ENCODE measurements at regions not wholly inside any gene's neighbourhood (a gene's known extent, or its start where the extent isn't known, plus 50 kb on each side); places are given as distances from the start of the nearest gene placed in this dataset.

DNA sequence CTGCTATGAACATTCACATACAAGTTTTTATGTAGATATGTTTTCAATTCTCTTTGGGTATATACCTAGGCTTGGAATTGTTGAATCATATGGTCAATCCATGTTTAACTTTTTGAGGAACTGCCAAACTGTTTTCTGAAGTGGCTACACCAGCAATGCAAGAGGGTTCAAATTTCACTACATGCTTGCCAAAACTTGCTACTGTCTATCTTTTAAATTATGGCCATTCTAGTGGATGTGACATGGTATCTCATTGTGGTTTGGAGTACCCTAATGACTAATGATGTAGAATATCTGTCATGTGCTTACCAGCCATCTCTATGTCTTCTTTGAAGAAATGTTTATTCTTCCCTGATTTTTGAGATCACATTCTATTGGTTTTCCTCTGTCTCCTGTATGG, 860.3 kb downstream of the DIAPH3 start:
- no peak for DNase-seq
- TF ChIP-seq, protein P1, sequence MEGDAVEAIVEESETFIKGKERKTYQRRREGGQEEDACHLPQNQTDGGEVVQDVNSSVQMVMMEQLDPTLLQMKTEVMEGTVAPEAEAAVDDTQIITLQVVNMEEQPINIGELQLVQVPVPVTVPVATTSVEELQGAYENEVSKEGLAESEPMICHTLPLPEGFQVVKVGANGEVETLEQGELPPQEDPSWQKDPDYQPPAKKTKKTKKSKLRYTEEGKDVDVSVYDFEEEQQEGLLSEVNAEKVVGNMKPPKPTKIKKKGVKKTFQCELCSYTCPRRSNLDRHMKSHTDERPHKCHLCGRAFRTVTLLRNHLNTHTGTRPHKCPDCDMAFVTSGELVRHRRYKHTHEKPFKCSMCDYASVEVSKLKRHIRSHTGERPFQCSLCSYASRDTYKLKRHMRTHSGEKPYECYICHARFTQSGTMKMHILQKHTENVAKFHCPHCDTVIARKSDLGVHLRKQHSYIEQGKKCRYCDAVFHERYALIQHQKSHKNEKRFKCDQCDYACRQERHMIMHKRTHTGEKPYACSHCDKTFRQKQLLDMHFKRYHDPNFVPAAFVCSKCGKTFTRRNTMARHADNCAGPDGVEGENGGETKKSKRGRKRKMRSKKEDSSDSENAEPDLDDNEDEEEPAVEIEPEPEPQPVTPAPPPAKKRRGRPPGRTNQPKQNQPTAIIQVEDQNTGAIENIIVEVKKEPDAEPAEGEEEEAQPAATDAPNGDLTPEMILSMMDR (IDR thresholded peaks at IDR 0.05), result no peak
- no peak overlapping the region for H3K27ac ChIP-seq
- H3K4me1 ChIP-seq, result no peaks in the 10 kb centered on the region
- no peak overlapping the region for H3K4me3 ChIP-seq
- H3K9me3 ChIP-seq, result no peaks in the 10 kb centered on the region
- H3K27me3 ChIP-seq, result no peaks in the 10 kb centered on the region
- no peaks in the 10 kb centered on the region for H3K36me3 ChIP-seq

DNA sequence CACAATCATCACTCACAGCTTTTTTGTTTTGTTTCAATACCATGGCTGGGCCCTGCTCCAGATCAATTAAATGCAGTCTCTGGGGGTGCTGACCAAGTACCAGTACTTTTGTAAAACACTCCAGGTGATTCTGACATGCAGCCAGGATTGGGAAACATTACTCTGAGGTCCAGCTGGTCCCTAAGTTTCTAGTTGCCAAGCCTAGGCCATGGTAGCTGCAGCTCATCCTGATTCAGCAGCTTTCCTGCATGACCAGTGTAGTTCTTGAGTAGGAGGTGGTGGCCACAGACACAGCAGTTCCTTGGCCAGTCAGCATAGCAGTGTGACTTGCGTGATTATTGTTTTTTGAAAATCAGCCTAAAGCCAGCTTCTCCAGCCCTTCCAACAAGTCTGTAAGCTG, 859.1 kb downstream of the DIAPH3 start:
- no peaks in the 10 kb centered on the region for H3K36me3 ChIP-seq
- TF ChIP-seq POLR2A (IDR thresholded peaks at IDR 0.05), result no peak
- TF ChIP-seq, protein P1 (IDR thresholded peaks at IDR 0.05), result no peak
- no peaks in the 10 kb centered on the region for H3K4me1 ChIP-seq
- no peaks in the 10 kb centered on the region for H3K27me3 ChIP-seq
- H3K9me3 ChIP-seq, result no peaks in the 10 kb centered on the region
- DNase-seq, result no peak
- no peak overlapping the region for H3K27ac ChIP-seq
- no peak overlapping the region for H3K4me3 ChIP-seq

DNA sequence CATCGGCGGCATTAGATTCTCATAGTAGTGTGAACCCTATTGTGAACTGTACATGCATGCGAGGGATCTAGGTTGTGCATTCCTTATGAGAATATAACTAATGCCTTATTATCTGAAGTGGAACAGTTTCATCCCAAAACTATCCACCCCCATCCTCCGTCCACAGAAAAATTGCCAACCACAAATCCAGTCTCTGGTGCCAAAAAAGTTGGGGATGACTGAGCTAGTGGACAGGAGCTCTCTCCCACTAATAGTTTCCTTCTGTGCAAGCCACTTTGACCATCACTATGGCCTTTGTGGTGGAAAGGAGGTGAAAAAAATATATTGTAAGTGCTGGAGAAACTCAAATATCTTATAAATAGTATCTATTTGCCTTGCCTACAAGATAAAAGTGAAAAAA, 857.8 kb downstream of the DIAPH3 start:
- H3K36me3 ChIP-seq, result no peaks in the 10 kb centered on the region
- no peak for DNase-seq
- TF ChIP-seq, protein P1 (IDR thresholded peaks at IDR 0.05), result no peak
- no peak for TF ChIP-seq POLR2A (IDR thresholded peaks at IDR 0.05)
- H3K27me3 ChIP-seq, result no peaks in the 10 kb centered on the region
- no peaks in the 10 kb centered on the region for H3K9me3 ChIP-seq
- no peak overlapping the region for H3K27ac ChIP-seq
- no peak overlapping the region for H3K4me3 ChIP-seq
- no peaks in the 10 kb centered on the region for H3K4me1 ChIP-seq

DNA sequence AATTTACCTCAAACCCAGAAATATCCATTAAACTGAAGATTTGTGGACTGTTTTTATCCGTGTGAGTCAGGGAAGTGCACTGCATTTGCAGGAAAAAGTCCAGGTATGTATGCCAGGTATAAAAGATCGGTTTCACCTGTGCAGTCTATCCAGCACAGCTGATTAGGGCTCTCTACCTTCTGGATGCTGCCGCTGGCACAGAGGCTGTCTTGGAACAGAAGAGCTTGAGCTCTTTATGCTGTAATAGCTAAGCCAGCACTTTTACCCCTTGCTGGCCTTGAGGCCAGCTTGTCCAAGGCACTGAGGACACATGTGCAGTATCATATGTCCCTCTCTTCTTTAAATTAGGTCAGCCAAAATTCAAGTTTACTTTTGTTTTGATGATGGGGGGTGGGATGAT, 851.0 kb downstream of the DIAPH3 start:
- TF ChIP-seq, protein P1 (IDR thresholded peaks at IDR 0.05), result no peak
- TF ChIP-seq POLR2A (IDR thresholded peaks at IDR 0.05), result no peak
- no peak overlapping the region for H3K4me3 ChIP-seq
- no peaks in the 10 kb centered on the region for H3K36me3 ChIP-seq
- H3K4me1 ChIP-seq, result no peaks in the 10 kb centered on the region
- H3K27ac ChIP-seq, result no peak overlapping the region
- no peaks in the 10 kb centered on the region for H3K9me3 ChIP-seq
- no peaks in the 10 kb centered on the region for H3K27me3 ChIP-seq
- no peak for DNase-seq

DNA sequence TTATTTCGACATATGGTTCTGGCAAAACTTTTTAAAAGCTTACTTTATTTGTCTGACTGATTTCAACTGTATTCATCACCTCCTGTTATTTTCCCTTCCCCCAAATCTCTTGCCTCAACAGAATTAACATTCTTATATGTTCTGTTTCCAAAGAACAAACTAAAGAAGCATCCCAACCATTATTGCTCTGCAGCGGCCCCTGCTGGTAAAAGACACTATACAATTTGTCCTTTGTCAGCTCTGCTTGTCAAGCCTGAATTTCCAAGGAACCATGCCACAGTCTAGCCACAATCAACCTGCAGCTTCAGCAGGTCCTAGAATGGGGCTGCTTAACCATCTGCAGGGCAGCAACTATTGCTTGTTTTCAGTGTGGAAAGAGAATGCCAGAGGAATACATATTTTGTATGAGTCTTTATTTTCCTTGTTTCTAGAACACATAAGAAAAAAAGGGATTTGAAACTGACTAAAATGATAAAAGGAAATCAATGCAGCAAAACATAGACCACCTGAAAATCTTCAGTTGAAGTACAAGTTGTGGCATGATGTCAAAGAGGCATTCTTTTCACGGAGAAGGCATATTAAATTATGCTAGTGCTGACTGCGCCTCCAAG, 845.3 kb downstream of the DIAPH3 start:
- peak; percentile 23 to 78 (median 63) for DNase-seq
- H3K4me1 ChIP-seq, result no peaks in the 10 kb centered on the region
- no peak overlapping the region for H3K27ac ChIP-seq
- no peak overlapping the region for H3K4me3 ChIP-seq
- no peaks in the 10 kb centered on the region for H3K36me3 ChIP-seq
- TF ChIP-seq POLR2A (IDR thresholded peaks at IDR 0.05), result no peak
- TF ChIP-seq, protein P1 (IDR thresholded peaks at IDR 0.05), result peak in 5 of 6 experiments; percentile 25 to 59 (median 52)
- no peaks in the 10 kb centered on the region for H3K27me3 ChIP-seq
- H3K9me3 ChIP-seq, result no peaks in the 10 kb centered on the region

DNA sequence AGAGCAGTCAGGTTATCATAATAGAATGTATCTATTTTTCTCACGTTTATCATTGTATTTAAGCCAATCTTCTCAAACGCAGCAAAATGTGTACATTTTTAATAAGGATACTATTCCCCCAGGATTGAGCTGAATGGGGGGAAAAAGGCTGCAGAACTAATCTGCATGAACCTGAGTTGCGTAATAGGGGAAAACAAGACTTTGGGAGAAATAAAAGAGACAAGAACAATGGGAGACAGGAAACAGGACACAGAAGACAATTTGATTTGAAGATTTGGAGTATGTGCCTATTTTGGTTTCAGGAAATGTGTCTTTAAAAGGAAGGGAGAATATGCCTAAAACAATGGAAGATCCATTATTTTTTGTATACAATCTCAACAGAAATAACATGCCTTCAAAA, 844.5 kb downstream of the DIAPH3 start:
- no peaks in the 10 kb centered on the region for H3K27me3 ChIP-seq
- DNase-seq, result no peak
- H3K9me3 ChIP-seq, result no peaks in the 10 kb centered on the region
- no peaks in the 10 kb centered on the region for H3K4me1 ChIP-seq
- no peak for TF ChIP-seq POLR2A (IDR thresholded peaks at IDR 0.05)
- TF ChIP-seq, protein P1 (IDR thresholded peaks at IDR 0.05), result no peak
- no peak overlapping the region for H3K27ac ChIP-seq
- no peaks in the 10 kb centered on the region for H3K36me3 ChIP-seq
- no peak overlapping the region for H3K4me3 ChIP-seq

All from Peyer's patch (tissue), 4 donors.